Progenitor cell of endocrine pancreas (in vitro differentiated cells): ENCODE measurements at regions not wholly inside any gene's neighbourhood (a gene's known extent, or its start where the extent isn't known, plus 50 kb on each side); places are given as distances from the start of the nearest gene placed in this dataset.

Experiments used
- DNase-seq: peaks from one replicate; pipeline ENCODE4 v3.0.0; 2021; ENCODE audit warnings: low spot score; ENCODE audit not compliant: unreplicated experiment
- H3K27ac Mint-ChIP-seq: 2 replicates; pipeline ENCODE4 v1.8.0; 2021; ENCODE audit warnings: mild to moderate bottlenecking, moderate library complexity, mixed read lengths
- H3K27me3 Mint-ChIP-seq: 2 replicates; pipeline ENCODE4 v1.8.0; 2021; ENCODE audit warnings: mixed read lengths
- H3K36me3 Mint-ChIP-seq: 2 replicates; pipeline ENCODE4 v1.8.0; 2022; ENCODE audit warnings: mixed read lengths; ENCODE audit not compliant: insufficient read depth
- H3K4me1 Mint-ChIP-seq: 2 replicates; pipeline ENCODE4 v1.8.0; 2021; ENCODE audit warnings: low read depth, mixed read lengths
- H3K4me3 Mint-ChIP-seq: 2 replicates; pipeline ENCODE4 v1.8.0; 2021; ENCODE audit warnings: low read depth, mild to moderate bottlenecking, moderate library complexity, mixed read lengths
- H3K9me3 Mint-ChIP-seq: 2 replicates; pipeline ENCODE4 v1.8.0; 2021; ENCODE audit warnings: low read depth, mixed read lengths
- CTCF ChIP-seq: fragments of 200-600 bp; sonication (generic); IDR thresholded peaks from one replicate; pipeline ENCODE4 v1.5.0; 2021; ENCODE audit warnings: antibody characterized with exemption, mild to moderate bottlenecking; ENCODE audit not compliant: unreplicated experiment

GRCh38 chr4:20119141-20119540 lies 132.6 kb upstream of the SLIT2 start:
- no peak for TF ChIP-seq CTCF
- H3K36me3 Mint-ChIP-seq = no peaks in the 10 kb centered on the region
- H3K27me3 Mint-ChIP-seq = peaks cover 19% of the 10 kb centered on the region
- H3K9me3 Mint-ChIP-seq = no peaks in the 10 kb centered on the region
- no peak for DNase-seq
- H3K27ac Mint-ChIP-seq = no peak overlapping the region
- no peaks in the 10 kb centered on the region for H3K4me1 Mint-ChIP-seq
- H3K4me3 Mint-ChIP-seq = no peak overlapping the region

- H3K36me3 Mint-ChIP-seq = no peaks in the 10 kb centered on the region
- no peaks in the 10 kb centered on the region for H3K9me3 Mint-ChIP-seq
- no peak overlapping the region for H3K27ac Mint-ChIP-seq
- H3K4me1 Mint-ChIP-seq = no peaks in the 10 kb centered on the region
- no peak overlapping the region for H3K4me3 Mint-ChIP-seq
- H3K27me3 Mint-ChIP-seq = no peaks in the 10 kb centered on the region
- no peak for TF ChIP-seq CTCF
- DNase-seq = no peak
Measured at GRCh38 chr4:20109391-20109790, 142.3 kb upstream of the SLIT2 start.

GRCh38 chr4:20106921-20107320 lies 144.8 kb upstream of the SLIT2 start:
- DNase-seq = no peak
- no peaks in the 10 kb centered on the region for H3K36me3 Mint-ChIP-seq
- no peaks in the 10 kb centered on the region for H3K9me3 Mint-ChIP-seq
- no peak for TF ChIP-seq CTCF
- H3K27me3 Mint-ChIP-seq = no peaks in the 10 kb centered on the region
- no peak overlapping the region for H3K27ac Mint-ChIP-seq
- no peaks in the 10 kb centered on the region for H3K4me1 Mint-ChIP-seq
- H3K4me3 Mint-ChIP-seq = no peak overlapping the region

GRCh38 chr4:20101831-20102230 lies 149.9 kb upstream of the SLIT2 start:
- Mint-ChIP-seq H3K9me3 (no peaks in the 10 kb centered on the region), H3K27me3 (no peaks in the 10 kb centered on the region), H3K4me1 (no peaks in the 10 kb centered on the region), H3K4me3 (no peak overlapping the region), H3K27ac (no peak overlapping the region), H3K36me3 (no peaks in the 10 kb centered on the region)
- no peak for DNase-seq
- no peak for TF ChIP-seq CTCF

- no peaks in the 10 kb centered on the region for H3K9me3 Mint-ChIP-seq
- H3K4me1 Mint-ChIP-seq = peaks cover 2% of the 10 kb centered on the region
- no peak for DNase-seq
- no peaks in the 10 kb centered on the region for H3K36me3 Mint-ChIP-seq
- H3K27me3 Mint-ChIP-seq = no peaks in the 10 kb centered on the region
- TF ChIP-seq CTCF = no peak
- no peak overlapping the region for H3K27ac Mint-ChIP-seq
- H3K4me3 Mint-ChIP-seq = no peak overlapping the region
Measured at GRCh38 chr4:20096911-20097310, 154.8 kb upstream of the SLIT2 start.
